ENCODE measurements at regions not wholly inside any gene's neighbourhood (a gene's known extent, or its start where the extent isn't known, plus 50 kb on each side); places are given as distances from the start of the nearest gene placed in this dataset.
"Not testable (repeated sequence)": the region's sequence is repeated elsewhere in the genome, so short reads cannot be mapped to it uniquely, and the experiment has no call there.

DNA sequence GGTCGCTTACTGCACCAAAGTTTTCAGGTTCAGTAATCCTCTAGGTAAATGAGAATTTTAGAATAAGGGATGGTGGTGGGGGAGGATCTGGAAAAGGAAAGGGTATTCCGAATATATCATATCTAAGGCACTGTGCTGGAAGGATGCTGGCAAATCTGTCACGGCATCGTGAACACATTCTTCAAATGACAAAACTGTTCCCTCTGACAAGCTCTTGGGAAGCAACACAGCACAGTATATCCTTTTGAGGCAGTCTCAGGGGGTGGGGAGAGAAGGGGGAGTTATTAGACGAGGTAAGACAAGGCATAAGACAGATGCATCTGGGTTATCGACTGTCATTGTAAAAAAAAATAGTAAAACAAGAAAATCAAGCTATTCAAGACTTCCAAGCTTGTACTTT, 289.6 kb upstream of the LRRN1 start:
- DNase-seq (no peak), ATAC-seq (ENCODE audit: poor library complexity) (no peak)
- intact Hi-C loops (cut with DNase I), result no loop called here

GRCh38 chr3:3504686-3505085, 294.5 kb upstream of the LRRN1 start:
- intact Hi-C loops (cut with DNase I), result no loop called here
- ATAC-seq (ENCODE audit: poor library complexity), result no peak
- DNase-seq, result no peak

- no peak for DNase-seq
Observed at GRCh38 chr3:3503411-3503810, 295.8 kb upstream of the LRRN1 start.

GRCh38 chr3:3499987-3500386, 299.2 kb upstream of the LRRN1 start:
- ATAC-seq (ENCODE audit: poor library complexity) (no peak), DNase-seq (no peak)
- intact Hi-C loops (cut with DNase I), result no loop called here

More at GRCh38 chr3:3503411-3503810, 295.8 kb upstream of the LRRN1 start:
- intact Hi-C loops (cut with DNase I), result no loop called here
- no peak for ATAC-seq (ENCODE audit: poor library complexity)

DNA sequence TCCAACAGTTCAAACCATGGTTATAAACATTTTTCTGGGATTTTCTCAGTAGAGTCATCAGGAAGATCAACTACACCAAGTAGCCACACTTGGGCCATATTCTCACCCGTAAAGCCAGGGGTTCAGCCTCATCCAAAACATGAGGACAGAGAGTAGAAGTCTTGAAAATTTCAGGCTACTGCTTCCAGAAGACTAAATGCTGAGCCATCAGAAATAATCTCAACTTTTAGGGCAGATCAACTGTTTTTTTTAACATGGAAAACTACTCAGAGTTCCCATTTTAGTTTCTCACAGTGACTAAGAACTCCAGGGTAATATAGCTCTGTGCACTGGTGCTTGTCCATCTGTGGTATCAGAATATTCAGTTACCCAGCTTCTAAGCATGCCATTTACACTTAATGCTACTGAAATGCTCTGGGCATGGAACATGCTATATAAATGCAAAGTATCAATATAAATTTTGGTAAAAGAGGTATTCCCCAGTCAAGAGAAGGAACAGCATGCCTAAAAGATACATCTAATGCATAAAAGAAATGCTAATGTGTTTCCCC, 300.1 kb upstream of the LRRN1 start:
- intact Hi-C loops (cut with DNase I), result no loop called here
- ATAC-seq (ENCODE audit: poor library complexity), result no peak
- no peak for DNase-seq

- ATAC-seq (ENCODE audit: poor library complexity) (no peak), DNase-seq (no peak)
- intact Hi-C loops (cut with DNase I), result no loop called here
Observed at GRCh38 chr3:3495611-3496010, 303.6 kb upstream of the LRRN1 start.

- ATAC-seq (ENCODE audit: poor library complexity) (no peak), DNase-seq (no peak)
- intact Hi-C loops (cut with DNase I), result no loop called here
Observed at GRCh38 chr3:3476669-3477068, 297.2 kb upstream of the CRBN start.

DNA sequence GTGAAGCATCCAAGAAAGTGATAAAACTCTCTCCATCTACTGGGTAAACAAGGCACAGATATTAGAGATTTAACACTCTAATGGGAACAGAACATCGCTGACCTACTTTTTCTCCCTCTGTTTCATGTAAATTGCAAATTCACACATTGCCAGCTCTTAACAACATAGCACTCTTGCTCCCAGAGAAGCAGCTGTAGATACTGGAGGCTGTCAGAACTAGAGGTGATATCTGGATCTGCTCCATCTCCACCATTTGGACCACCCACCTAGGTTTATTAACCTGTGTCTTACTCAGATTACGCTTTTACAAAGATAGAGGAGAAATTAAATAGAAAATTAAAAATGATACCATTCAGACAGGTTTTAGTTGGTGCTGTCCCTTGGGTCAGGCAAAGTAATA, 289.1 kb upstream of the CRBN start:
- ATAC-seq (ENCODE audit: poor library complexity) (no peak), DNase-seq (no peak)
- intact Hi-C loops (cut with DNase I), result no loop called here

- DNase-seq (no peak), ATAC-seq (ENCODE audit: poor library complexity) (no peak)
- intact Hi-C loops (cut with DNase I), result no loop called here
Observed at GRCh38 chr3:3464131-3464530, 284.6 kb upstream of the CRBN start.

GRCh38 chr3:3461317-3461716, 281.8 kb upstream of the CRBN start:
- ATAC-seq (ENCODE audit: poor library complexity), result no peak
- intact Hi-C loops (cut with DNase I), result no loop called here
- DNase-seq, result no peak

DNA sequence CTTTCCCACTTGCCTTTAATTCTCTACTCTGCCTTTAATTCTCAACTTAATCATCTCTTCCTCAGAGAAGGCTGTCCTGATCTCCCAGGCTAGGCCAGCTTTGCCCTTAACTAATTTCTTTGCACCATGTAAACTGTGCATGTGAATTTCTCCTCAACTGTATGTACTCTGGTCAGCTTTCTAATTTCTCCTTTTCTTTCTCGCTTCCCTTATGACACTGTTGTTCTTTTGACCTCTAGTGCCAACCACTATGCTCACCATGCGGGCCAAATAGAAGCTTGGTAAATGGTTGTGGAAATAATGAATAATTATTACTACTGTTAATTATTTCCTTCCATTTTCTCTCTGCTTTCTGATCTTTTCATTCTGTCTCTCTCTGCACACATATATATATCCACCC, 269.0 kb upstream of the CRBN start:
- DNase-seq (no peak), ATAC-seq (ENCODE audit: poor library complexity) (no peak)
- intact Hi-C loops (cut with DNase I), result no loop called here

GRCh38 chr3:3447641-3448040, 268.1 kb upstream of the CRBN start:
- ATAC-seq (ENCODE audit: poor library complexity) (no peak), DNase-seq (no peak)
- intact Hi-C loops (cut with DNase I), result no loop called here

- intact Hi-C loops (cut with DNase I), result no loop called here
- ATAC-seq (ENCODE audit: poor library complexity) (no peak), DNase-seq (no peak)
Observed at GRCh38 chr3:3446251-3446650, 266.8 kb upstream of the CRBN start.

- DNase-seq, result no peak
- intact Hi-C loops (cut with DNase I), result no loop called here
- ATAC-seq (ENCODE audit: poor library complexity), result no peak
Observed at GRCh38 chr3:3443482-3443881, 264.0 kb upstream of the CRBN start.

- DNase-seq, result no peak
- intact Hi-C loops (cut with DNase I), result no loop called here
- ATAC-seq (ENCODE audit: poor library complexity), result no peak
Observed at GRCh38 chr3:3433711-3434110, 254.2 kb upstream of the CRBN start.

DNA sequence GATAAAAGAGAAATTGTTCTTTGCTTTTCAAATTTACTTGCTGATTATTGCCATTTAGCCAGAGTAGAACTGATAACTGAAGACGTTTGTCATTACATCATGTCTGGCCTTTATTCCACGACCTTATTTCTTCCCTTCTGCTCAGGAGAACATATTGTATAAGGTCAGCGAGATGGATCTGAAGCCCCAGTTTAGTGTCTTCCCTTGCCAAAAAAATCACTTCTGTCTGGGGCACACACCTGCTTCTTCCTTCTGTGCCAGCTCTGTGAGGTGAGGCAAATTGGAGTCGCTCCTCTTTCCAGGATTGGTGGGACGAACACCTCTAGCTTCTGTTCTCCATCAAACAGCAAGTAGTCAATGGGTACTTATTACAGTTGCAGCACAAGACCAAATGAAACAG, 250.3 kb upstream of the CRBN start:
- DNase-seq, result no peak
- ATAC-seq (ENCODE audit: poor library complexity), result no peak
- intact Hi-C loops (cut with DNase I), result no loop called here

DNA sequence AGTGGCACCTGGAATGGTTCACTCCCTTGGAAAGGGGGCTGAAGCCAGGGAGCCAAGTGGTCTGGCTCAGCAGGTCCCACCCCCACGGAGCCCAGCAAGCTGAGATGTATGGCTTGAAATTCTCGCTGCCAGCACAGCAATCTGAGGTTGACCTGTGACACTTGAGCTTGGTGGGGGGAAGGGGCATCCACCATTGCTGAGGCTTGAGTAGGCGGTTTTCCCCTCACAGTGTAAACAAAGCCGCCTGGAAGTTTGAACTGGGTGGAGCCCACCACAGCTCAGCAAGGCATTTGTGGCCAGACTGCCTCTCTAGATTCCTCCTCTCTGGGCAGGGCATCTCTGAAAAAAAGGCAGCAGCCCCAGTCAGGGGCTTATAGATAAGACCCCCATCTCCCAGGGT, 228.2 kb upstream of the CRBN start:
- intact Hi-C loops (cut with DNase I); DNase-seq; ATAC-seq (ENCODE audit: poor library complexity): not testable (repeated sequence)

GRCh38 chr3:3405131-3405530, 225.6 kb upstream of the CRBN start:
- no peak for ATAC-seq (ENCODE audit: poor library complexity)
- intact Hi-C loops (cut with DNase I), result no loop called here
- no peak for DNase-seq

DNA sequence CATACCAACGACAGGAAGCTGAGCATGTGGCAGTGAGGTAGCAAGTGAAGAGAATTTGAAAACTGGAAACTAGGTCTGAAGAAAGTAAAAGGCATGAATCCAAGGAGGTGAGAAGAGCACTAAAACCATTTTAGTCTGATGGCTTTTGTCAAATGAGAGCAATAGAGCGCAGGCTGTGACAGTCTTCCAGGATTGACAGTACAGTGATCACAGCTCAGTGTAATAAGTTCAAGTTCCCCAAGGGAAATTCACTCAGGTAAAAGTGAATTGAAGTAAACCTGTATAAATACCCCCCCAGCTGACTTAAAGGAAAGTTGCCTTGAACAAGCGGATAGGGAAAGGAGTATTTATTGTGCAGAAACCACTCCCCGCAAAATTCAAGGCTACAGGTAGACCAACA, 224.2 kb upstream of the CRBN start:
- intact Hi-C loops (cut with DNase I), result no loop called here
- DNase-seq (no peak), ATAC-seq (ENCODE audit: poor library complexity) (no peak)

GRCh38 chr3:3392946-3393345, 213.5 kb upstream of the CRBN start:
- ATAC-seq (ENCODE audit: poor library complexity) (no peak), DNase-seq (no peak)
- intact Hi-C loops (cut with DNase I), result no loop called here

DNA sequence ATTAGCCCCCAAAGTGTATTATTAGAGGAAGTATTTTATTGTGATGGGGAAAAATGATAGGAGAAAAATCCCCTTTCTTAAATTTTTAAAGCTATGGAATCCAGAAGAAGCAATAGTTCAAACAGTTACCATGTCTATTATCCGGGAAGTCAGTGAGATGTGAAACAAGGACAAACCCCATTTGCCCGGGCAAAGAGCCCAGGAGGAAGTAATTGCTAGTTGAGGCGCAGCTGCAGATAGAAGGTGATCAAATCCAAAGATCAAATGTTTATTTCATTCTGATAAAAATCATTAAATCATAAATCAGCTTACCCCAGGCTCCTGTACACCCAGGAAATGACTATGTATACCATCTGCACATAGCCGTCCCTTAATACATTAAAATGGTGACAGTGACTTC, 204.0 kb upstream of the CRBN start:
- intact Hi-C loops (cut with DNase I), result no loop called here
- ATAC-seq (ENCODE audit: poor library complexity) (no peak), DNase-seq (no peak)

Measured in Right ventricle myocardium superior (tissue), 1 donor.